Transverse colon (tissue), 4 donors: ENCODE measurements at regions not wholly inside any gene's neighbourhood (a gene's known extent, or its start where the extent isn't known, plus 50 kb on each side); places are given as distances from the start of the nearest gene placed in this dataset.

ENCODE experiments used
- DNase-seq: peaks from one replicate; pipeline ENCODE4 v3.0.0-alpha.2; 2019
- H3K27ac ChIP-seq, 4 donors: fragments of 200-600 bp; sonication (generic); 2 replicates each; pipeline ENCODE4 v1.5.1; 2016 to 2018; ENCODE audit warnings: inconsistent platforms in 4 of 4
- H3K27me3 ChIP-seq: fragments of 200-600 bp; sonication (generic); 2 replicates; pipeline ENCODE4 v1.5.1; 2017; ENCODE audit warnings: inconsistent platforms
- H3K36me3 ChIP-seq, 4 donors: fragments of 200-600 bp; sonication (generic); 2 replicates each; pipeline ENCODE4 v1.5.1; 2017 to 2019; ENCODE audit warnings: inconsistent platforms in 4 of 4
- H3K4me1 ChIP-seq, 4 donors: fragments of 200-600 bp; sonication (generic); 2 replicates each; pipeline ENCODE4 v1.5.1; 2017 to 2020; ENCODE audit warnings: inconsistent platforms in 4 of 4
- H3K4me3 ChIP-seq, 4 donors: fragments of 200-600 bp; sonication (generic); 1 replicate in 1 of 4; 2 replicates in 3 of 4; pipeline versions ENCODE4 v1.5.1 to v1.6.1; 2017 to 2019; ENCODE audit warnings: inconsistent platforms in 4 of 4
- H3K9me3 ChIP-seq, 2 donors: fragments of 200-600 bp; sonication (generic); 2 replicates each; pipeline ENCODE4 v1.5.1; 2017 to 2019; ENCODE audit warnings: inconsistent platforms in 2 of 2
- CTCF ChIP-seq, 5 experiments: fragments of 200-600 bp in 3 of 5; fragments of 450-650 bp in 2 of 5; sonication (generic) in 3 of 5; IDR thresholded peaks; 1 replicate in 2 of 5; 2 replicates in 3 of 5; pipeline ENCODE4 v1.5.1; 2016 to 2017; ENCODE audit warnings: antibody characterized with exemption in 5 of 5, inconsistent platforms in 3 of 5, mild to moderate bottlenecking in 2 of 5, moderate library complexity in 1 of 5
- EP300 ChIP-seq: sonication (generic); formaldehyde crosslinking; IDR thresholded peaks from one replicate; pipeline ENCODE4 v1.6.1; 2017; ENCODE audit warnings: antibody characterized with exemption, low read depth
- POLR2A ChIP-seq: fragments of 450-650 bp; IDR thresholded peaks from one replicate; pipeline ENCODE4 v1.6.1; 2016; ENCODE audit warnings: antibody characterized with exemption, mild to moderate bottlenecking, moderate library complexity
- POLR2AphosphoS5 ChIP-seq, 3 donors: sonication (generic); formaldehyde crosslinking; IDR thresholded peaks; one replicate each; pipeline ENCODE4 v1.6.1; 2016; ENCODE audit warnings: antibody characterized with exemption in 3 of 3
- WGBS, 2 donors: methylation state at CpG; one replicate each; pipeline ENCODE4 v1.1.5; 2018; ENCODE audit warnings: low coverage in 1 of 2; 5-methylcytosine and 5-hydroxymethylcytosine counted together
- in situ Hi-C, 4 donors: fragments of 200-750 bp; cut with MboI; loops; one replicate each; pipeline versions ENCODE4 v1.15.0 to v1.15.1; 2017; ENCODE audit warnings: low sequenced_read_pairs in 3 of 4, low pct_ligation_motif_present in 1 of 4, low pct_unique_long_range_greater_than_20kb in 1 of 4
- intact Hi-C: fragments of 100-400 bp; cut with DNase I; formaldehyde crosslinking; loops from one replicate; pipeline ENCODE4 v1.15.1; 2023; ENCODE audit warnings: low total_unique reads

GRCh38 chr22:47289336-47289985, 527.0 kb downstream of the TBC1D22A start:
- Histone ChIP-seq H3K9me3 (no peaks in the 10 kb centered on the region), H3K4me3 (no peak overlapping the region), H3K36me3 (no peaks in the 10 kb centered on the region), H3K4me1 (no peaks in the 10 kb centered on the region), H3K27ac (no peak overlapping the region), H3K27me3 (no peaks in the 10 kb centered on the region)
- TF ChIP-seq POLR2AphosphoS5 (IDR thresholded peaks at IDR 0.05) (no peak), CTCF (IDR thresholded peaks at IDR 0.05) (no peak)
- intact Hi-C loops = no loop called here
- in situ Hi-C loops = no loop called here
- no peak for DNase-seq
- 52 to 78% methylated on average over 3 to 12 of the region's 12 CpGs for WGBS, 2 donors

- Histone ChIP-seq H3K4me1 (no peaks in the 10 kb centered on the region), H3K9me3 (no peaks in the 10 kb centered on the region), H3K27me3 (no peaks in the 10 kb centered on the region), H3K27ac (no peak overlapping the region), H3K36me3 (no peaks in the 10 kb centered on the region), H3K4me3 (no peak overlapping the region)
- 81% methylated on average over 8 of the region's 8 CpGs; no CpG with 5 or more reads in 1 of the 2 donors for WGBS, 2 donors
- in situ Hi-C loops (no loop called here), intact Hi-C loops (no loop called here)
- TF ChIP-seq POLR2AphosphoS5 (IDR thresholded peaks at IDR 0.05) (no peak), CTCF (IDR thresholded peaks at IDR 0.05) (no peak), POLR2A (no peak), EP300 (no peak)
- DNase-seq = no peak
These were observed 526.2 kb downstream of the TBC1D22A start for GRCh38 chr22:47288680-47289079.

DNA sequence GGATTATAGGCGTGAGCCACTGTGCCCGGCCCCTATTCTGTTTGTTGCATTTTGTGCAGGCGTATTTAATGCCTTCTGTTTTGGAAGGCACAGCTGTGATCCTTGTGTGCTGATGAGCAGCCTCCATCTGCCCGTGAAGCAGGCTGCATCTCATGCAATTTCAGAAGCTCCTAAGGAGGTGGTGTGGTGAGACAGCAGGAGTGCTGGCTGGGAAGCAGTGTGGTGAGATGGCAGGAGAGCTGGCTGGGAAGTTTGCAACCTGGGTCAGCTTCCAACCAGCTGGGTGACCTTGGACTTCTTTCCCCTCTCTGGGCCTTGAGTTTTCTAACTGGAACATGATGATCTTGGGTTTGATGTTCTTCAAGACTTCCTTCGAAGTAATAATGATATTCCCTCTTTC, 525.1 kb downstream of the TBC1D22A start:
- 80 to 86% methylated on average over 1 to 5 of the region's 5 CpGs for WGBS, 2 donors
- H3K9me3 ChIP-seq = no peaks in the 10 kb centered on the region
- no peak overlapping the region for H3K27ac ChIP-seq

GRCh38 chr22:47286590-47286989, 524.1 kb downstream of the TBC1D22A start:
- no peaks in the 10 kb centered on the region for H3K27me3 ChIP-seq
- no peak for DNase-seq
- in situ Hi-C loops (no loop called here), intact Hi-C loops (no loop called here)
- H3K27ac ChIP-seq = no peak overlapping the region
- WGBS, 2 donors = 40 to 61% methylated on average over 1 to 7 of the region's 7 CpGs
- H3K36me3 ChIP-seq = no peaks in the 10 kb centered on the region
- no peaks in the 10 kb centered on the region for H3K9me3 ChIP-seq
- no peaks in the 10 kb centered on the region for H3K4me1 ChIP-seq
- no peak overlapping the region for H3K4me3 ChIP-seq
- TF ChIP-seq POLR2A (no peak), CTCF (IDR thresholded peaks at IDR 0.05) (no peak), POLR2AphosphoS5 (IDR thresholded peaks at IDR 0.05) (no peak), EP300 (no peak)

More for the DNA sequence above, 525.1 kb downstream of the TBC1D22A start:
- Histone ChIP-seq H3K27me3 (no peaks in the 10 kb centered on the region), H3K4me3 (no peak overlapping the region), H3K36me3 (no peaks in the 10 kb centered on the region), H3K4me1 (no peaks in the 10 kb centered on the region)
- DNase-seq = no peak
- TF ChIP-seq POLR2A (no peak), CTCF (IDR thresholded peaks at IDR 0.05) (no peak), EP300 (no peak), POLR2AphosphoS5 (IDR thresholded peaks at IDR 0.05) (no peak)
- intact Hi-C loops (no loop called here), in situ Hi-C loops (no loop called here)
